HG02852 (cell line): ENCODE measurements at regions not wholly inside any gene's neighbourhood (a gene's known extent, or its start where the extent isn't known, plus 50 kb on each side); places are given as distances from the start of the nearest gene placed in this dataset.

Source experiments
- ATAC-seq: cut with Tn5 transposase; IDR thresholded peaks from one replicate; pipeline ENCODE4 v1.9.1; 2021; ENCODE audit warnings: mild to moderate bottlenecking, moderate library complexity; ENCODE audit not compliant: unreplicated experiment

- ATAC-seq, result no peak
These were observed 93.3 kb downstream of the EMX2 start for GRCh38 chr10:117635826-117636225.

- ATAC-seq, result no peak
These were observed 95.7 kb downstream of the EMX2 start for GRCh38 chr10:117638200-117638599.

- no peak for ATAC-seq
These were observed 96.2 kb downstream of the EMX2 start for GRCh38 chr10:117638664-117639200.

- no peak for ATAC-seq
These were observed 97.9 kb downstream of the EMX2 start for GRCh38 chr10:117640406-117640805.

- no peak for ATAC-seq
These were observed 104.2 kb downstream of the EMX2 start for GRCh38 chr10:117646718-117647117.

- ATAC-seq, result no peak
These were observed 104.8 kb downstream of the EMX2 start for GRCh38 chr10:117647306-117647705.

GRCh38 chr10:117651121-117651520 lies 108.6 kb downstream of the EMX2 start:
- ATAC-seq, result no peak

GRCh38 chr10:117652228-117653169 lies 110.0 kb downstream of the EMX2 start:
- peak; percentile 19 for ATAC-seq

GRCh38 chr10:117653170-117653515 lies 110.6 kb downstream of the EMX2 start:
- peak; percentile 84 for ATAC-seq

GRCh38 chr10:117654105-117654504 lies 111.6 kb downstream of the EMX2 start:
- no peak for ATAC-seq

- ATAC-seq, result peak; percentile 80
These were observed 114.1 kb downstream of the EMX2 start for GRCh38 chr10:117656385-117657367.

- ATAC-seq, result no peak
These were observed 118.8 kb downstream of the EMX2 start for GRCh38 chr10:117661316-117661715.

GRCh38 chr10:117662126-117662525 lies 119.6 kb downstream of the EMX2 start:
- no peak for ATAC-seq

GRCh38 chr10:117662751-117663540 lies 120.4 kb downstream of the EMX2 start:
- no peak for ATAC-seq

GRCh38 chr10:117663750-117664149 lies 121.2 kb downstream of the EMX2 start:
- ATAC-seq, result peak; percentile 100

GRCh38 chr10:117664288-117664687 lies 121.7 kb downstream of the EMX2 start:
- ATAC-seq, result no peak

- ATAC-seq, result no peak
These were observed 123.6 kb downstream of the EMX2 start for GRCh38 chr10:117666166-117666565.

GRCh38 chr10:117666965-117667364 lies 124.4 kb downstream of the EMX2 start:
- ATAC-seq, result no peak

- no peak for ATAC-seq
These were observed 125.3 kb downstream of the EMX2 start for GRCh38 chr10:117667831-117668230.

GRCh38 chr10:117668327-117669008 lies 125.9 kb downstream of the EMX2 start:
- no peak for ATAC-seq
